ENCODE measurements at regions not wholly inside any gene's neighbourhood (a gene's known extent, or its start where the extent isn't known, plus 50 kb on each side); places are given as distances from the start of the nearest gene placed in this dataset.

DNA sequence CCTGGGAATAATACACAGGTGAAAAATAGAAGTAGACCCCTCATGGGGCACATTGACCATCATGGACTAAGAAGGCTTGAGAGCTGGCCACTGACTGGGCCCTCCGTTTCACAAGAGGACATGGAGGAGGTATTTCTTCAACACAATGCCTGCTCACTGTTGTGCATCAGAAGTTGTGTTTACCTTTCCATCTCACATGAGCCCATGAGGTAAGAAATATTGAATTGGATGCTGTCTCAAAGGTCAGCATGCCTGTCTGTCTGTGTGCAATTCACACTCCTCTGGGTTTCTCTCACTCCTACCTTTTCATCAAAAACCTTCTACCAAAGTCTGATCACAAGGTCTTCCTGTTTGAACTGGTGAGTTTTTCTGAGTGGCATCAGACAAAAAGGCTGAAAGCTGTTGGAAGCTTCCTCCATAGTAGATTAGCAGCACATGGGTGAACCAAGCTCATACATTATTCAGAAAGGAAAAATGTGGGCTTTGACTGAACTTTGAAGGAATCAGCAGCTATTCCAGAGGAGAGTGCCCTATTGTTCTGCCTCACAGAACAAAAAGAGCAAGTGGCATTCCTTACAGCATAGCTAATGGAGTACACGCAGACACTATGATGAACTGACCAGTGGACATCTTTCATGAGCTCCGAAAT, 143.2 kb upstream of the RND3 start:
- no peak for TF ChIP-seq EZH2 (IDR thresholded peaks at IDR 0.05)
- TF ChIP-seq, protein P1, sequence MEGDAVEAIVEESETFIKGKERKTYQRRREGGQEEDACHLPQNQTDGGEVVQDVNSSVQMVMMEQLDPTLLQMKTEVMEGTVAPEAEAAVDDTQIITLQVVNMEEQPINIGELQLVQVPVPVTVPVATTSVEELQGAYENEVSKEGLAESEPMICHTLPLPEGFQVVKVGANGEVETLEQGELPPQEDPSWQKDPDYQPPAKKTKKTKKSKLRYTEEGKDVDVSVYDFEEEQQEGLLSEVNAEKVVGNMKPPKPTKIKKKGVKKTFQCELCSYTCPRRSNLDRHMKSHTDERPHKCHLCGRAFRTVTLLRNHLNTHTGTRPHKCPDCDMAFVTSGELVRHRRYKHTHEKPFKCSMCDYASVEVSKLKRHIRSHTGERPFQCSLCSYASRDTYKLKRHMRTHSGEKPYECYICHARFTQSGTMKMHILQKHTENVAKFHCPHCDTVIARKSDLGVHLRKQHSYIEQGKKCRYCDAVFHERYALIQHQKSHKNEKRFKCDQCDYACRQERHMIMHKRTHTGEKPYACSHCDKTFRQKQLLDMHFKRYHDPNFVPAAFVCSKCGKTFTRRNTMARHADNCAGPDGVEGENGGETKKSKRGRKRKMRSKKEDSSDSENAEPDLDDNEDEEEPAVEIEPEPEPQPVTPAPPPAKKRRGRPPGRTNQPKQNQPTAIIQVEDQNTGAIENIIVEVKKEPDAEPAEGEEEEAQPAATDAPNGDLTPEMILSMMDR (IDR thresholded peaks at IDR 0.05) = no peak
